ENCODE measurements at regions not wholly inside any gene's neighbourhood (a gene's known extent, or its start where the extent isn't known, plus 50 kb on each side); places are given as distances from the start of the nearest gene placed in this dataset.

DNA sequence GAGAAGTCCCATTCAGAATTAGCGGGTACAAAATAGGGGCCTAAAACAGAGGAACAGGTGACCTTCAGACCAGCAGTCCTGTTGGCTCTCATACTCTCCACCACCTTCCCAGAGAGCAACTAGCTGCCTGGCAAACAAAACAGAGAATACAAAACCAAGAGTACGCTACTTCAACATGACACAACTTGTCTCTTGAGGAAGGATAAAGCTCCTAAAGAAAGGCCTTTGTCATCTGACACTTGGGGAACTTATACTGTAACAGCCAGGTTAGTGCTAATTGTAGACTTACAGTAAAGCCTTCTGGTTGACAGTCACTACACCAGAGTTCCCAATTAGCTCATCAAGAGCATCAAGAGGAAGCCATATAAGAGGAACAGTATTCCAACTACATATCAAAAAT is 282.1 kb upstream of the NT5C1B start:
- TF ChIP-seq, protein P1, sequence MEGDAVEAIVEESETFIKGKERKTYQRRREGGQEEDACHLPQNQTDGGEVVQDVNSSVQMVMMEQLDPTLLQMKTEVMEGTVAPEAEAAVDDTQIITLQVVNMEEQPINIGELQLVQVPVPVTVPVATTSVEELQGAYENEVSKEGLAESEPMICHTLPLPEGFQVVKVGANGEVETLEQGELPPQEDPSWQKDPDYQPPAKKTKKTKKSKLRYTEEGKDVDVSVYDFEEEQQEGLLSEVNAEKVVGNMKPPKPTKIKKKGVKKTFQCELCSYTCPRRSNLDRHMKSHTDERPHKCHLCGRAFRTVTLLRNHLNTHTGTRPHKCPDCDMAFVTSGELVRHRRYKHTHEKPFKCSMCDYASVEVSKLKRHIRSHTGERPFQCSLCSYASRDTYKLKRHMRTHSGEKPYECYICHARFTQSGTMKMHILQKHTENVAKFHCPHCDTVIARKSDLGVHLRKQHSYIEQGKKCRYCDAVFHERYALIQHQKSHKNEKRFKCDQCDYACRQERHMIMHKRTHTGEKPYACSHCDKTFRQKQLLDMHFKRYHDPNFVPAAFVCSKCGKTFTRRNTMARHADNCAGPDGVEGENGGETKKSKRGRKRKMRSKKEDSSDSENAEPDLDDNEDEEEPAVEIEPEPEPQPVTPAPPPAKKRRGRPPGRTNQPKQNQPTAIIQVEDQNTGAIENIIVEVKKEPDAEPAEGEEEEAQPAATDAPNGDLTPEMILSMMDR (conservative IDR thresholded peaks at IDR 0.05; ENCODE audit: low read depth, low read length): no peak
- TF ChIP-seq EZH2 (IDR thresholded peaks at IDR 0.05; ENCODE audit: low read length, unreplicated experiment) (no peak), EZH2phosphoT487 (IDR thresholded peaks at IDR 0.05; ENCODE audit: borderline replicate concordance, low read length) (no peak)
